H1 (cell line): ENCODE measurements at regions not wholly inside any gene's neighbourhood (a gene's known extent, or its start where the extent isn't known, plus 50 kb on each side); places are given as distances from the start of the nearest gene placed in this dataset.

ENCODE experiments used
- CTCF ChIA-PET: fragments of 300-600 bp; sonication (Branson Sonifier 250); formaldehyde crosslinking; loops from one replicate; lab custom pipeline; 2021; ENCODE audit not compliant: partially characterized antibody; lab: Charles Lee
- POLR2A ChIA-PET: fragments of 300-600 bp; sonication (Branson Sonifier 250); formaldehyde crosslinking; loops from one replicate; lab custom pipeline; 2021; ENCODE audit warnings: inconsistent platforms; ENCODE audit not compliant: partially characterized antibody; lab: Charles Lee
- DNase-seq, 2 experiments: peaks; one replicate each; pipeline versions ENCODE4 v3.0.0 to v3.0.0-alpha.2; 2010 to 2022; ENCODE audit warnings: low spot score in 2 of 2, low read depth in 1 of 2, mixed read lengths in 1 of 2
- FAIRE-seq: peaks from 2 replicates; lab custom pipeline; 2011; peaks lifted over from hg19 to GRCh38; lab: Jason Lieb, UNC
- H2AFZ ChIP-seq: 2 replicates; pipeline ENCODE4 v1.8.1; 2012; ENCODE audit warnings: low read length, inconsistent platforms
- H2AK5ac ChIP-seq: 2 replicates; pipeline ENCODE4 v1.6.1; 2013; ENCODE audit warnings: low read depth, low read length
- H2BK120ac ChIP-seq: replicated peaks from 2 replicates; pipeline ENCODE3; 2013; ENCODE audit warnings: low read depth, low read length, inconsistent platforms
- H2BK12ac ChIP-seq: 2 replicates; pipeline ENCODE4 v1.6.1; 2013; ENCODE audit warnings: low read depth, low read length
- H2BK15ac ChIP-seq: 2 replicates; pipeline ENCODE4 v1.6.1; 2013; ENCODE audit warnings: low read length
- H2BK20ac ChIP-seq: 2 replicates; pipeline ENCODE4 v1.6.1; 2013; ENCODE audit warnings: low read length
- H2BK5ac ChIP-seq: 2 replicates; pipeline ENCODE4 v1.6.1; 2013; ENCODE audit warnings: low read depth, low read length
- H3K14ac ChIP-seq: 2 replicates; pipeline ENCODE4 v1.6.1; 2013; ENCODE audit warnings: inconsistent platforms; ENCODE audit not compliant: insufficient read length
- H3K18ac ChIP-seq: 2 replicates; pipeline ENCODE4 v1.6.1; 2013; ENCODE audit warnings: low read length; ENCODE audit errors: extremely low read depth
- H3K23ac ChIP-seq: 2 replicates; pipeline ENCODE4 v1.6.1; 2013; ENCODE audit warnings: inconsistent platforms; ENCODE audit not compliant: insufficient read length
- H3K23me2 ChIP-seq: 2 replicates; pipeline ENCODE4 v1.6.1; 2013; ENCODE audit warnings: low read depth, low read length
- H3K27ac ChIP-seq: 2 replicates; pipeline ENCODE4 v1.6.1; 2011; ENCODE audit warnings: low read depth, low read length, inconsistent platforms
- H3K27me3 ChIP-seq, 4 experiments: replicated peaks in 1 of 4; 1 replicate in 1 of 4; 2 replicates in 3 of 4; pipeline versions ENCODE4 v1.6.1 to v1.8.1; 2011 to 2013; ENCODE audit warnings: low read length in 3 of 4, mild to moderate bottlenecking in 3 of 4, inconsistent platforms in 2 of 4, mixed read lengths in 2 of 4, moderate library complexity in 1 of 4; ENCODE audit not compliant: control insufficient read depth in 3 of 4, insufficient read depth in 3 of 4; ENCODE audit errors: extremely low read depth in 1 of 4
- H3K36me3 ChIP-seq, 4 experiments: 2 replicates each; pipeline versions ENCODE4 v1.6.1 to v1.8.1; 2011 to 2013; ENCODE audit warnings: mild to moderate bottlenecking in 4 of 4, low read length in 3 of 4, moderate library complexity in 2 of 4, control low read depth in 1 of 4, inconsistent platforms in 1 of 4; ENCODE audit not compliant: insufficient read depth in 4 of 4, control insufficient read depth in 2 of 4
- H3K4ac ChIP-seq: replicated peaks from 2 replicates; pipeline ENCODE3; 2013; ENCODE audit warnings: low read length, low read depth, mixed read lengths, inconsistent platforms; ENCODE audit not compliant: insufficient read length
- H3K4me1 ChIP-seq, 4 experiments: replicated peaks in 1 of 4; 1 replicate in 1 of 4; 2 replicates in 3 of 4; pipeline versions ENCODE4 v1.6.1 to v1.8.1; 2011 to 2013; ENCODE audit warnings: low read length in 3 of 4, inconsistent platforms in 2 of 4, mixed read lengths in 1 of 4; ENCODE audit not compliant: insufficient read depth in 4 of 4, control insufficient read depth in 3 of 4
- H3K4me2 ChIP-seq, 2 experiments: 2 replicates each; pipeline versions ENCODE4 v1.6.1 to v1.8.1; 2011 to 2013; ENCODE audit warnings: low read depth in 2 of 2, low read length in 2 of 2, control low read depth in 1 of 2, inconsistent platforms in 1 of 2, mild to moderate bottlenecking in 1 of 2; ENCODE audit not compliant: insufficient read depth in 1 of 2
- H3K4me3 ChIP-seq, 4 experiments: fragments of 200-600, 300-600 bp in 1 of 4; sonication (generic), shearing (Covaris generic), sonication (Bioruptor Twin) in 1 of 4; 2 replicates each; pipeline versions ENCODE4 v1.5.1 to v1.8.1; 2011 to 2016; ENCODE audit warnings: low read length in 4 of 4, low read depth in 3 of 4, control low read depth in 2 of 4, inconsistent platforms in 2 of 4, mild to moderate bottlenecking in 2 of 4, mixed read lengths in 1 of 4, moderate library complexity in 1 of 4; ENCODE audit not compliant: insufficient read depth in 2 of 4; ENCODE audit errors: extremely low read depth in 1 of 4
- H3K56ac ChIP-seq: replicated peaks from 2 replicates; pipeline ENCODE3; 2013; ENCODE audit warnings: low read depth, mild to moderate bottlenecking, mixed read lengths, low read length, inconsistent platforms; ENCODE audit not compliant: insufficient read length
- H3K79me1 ChIP-seq: 2 replicates; pipeline ENCODE4 v1.6.1; 2013; ENCODE audit warnings: low read depth, low read length, control low read depth
- H3K79me2 ChIP-seq, 2 experiments: 2 replicates each; pipeline versions ENCODE4 v1.6.1 to v1.8.1; 2012 to 2013; ENCODE audit warnings: low read length in 2 of 2, mild to moderate bottlenecking in 2 of 2, inconsistent platforms in 1 of 2; ENCODE audit not compliant: insufficient read depth in 2 of 2, control insufficient read depth in 1 of 2
- H3K9ac ChIP-seq, 4 experiments: replicated peaks in 1 of 4; 1 replicate in 1 of 4; 2 replicates in 3 of 4; pipeline versions ENCODE4 v1.6.1 to v1.8.1; 2011 to 2013; ENCODE audit warnings: low read depth in 3 of 4, low read length in 3 of 4, control low read depth in 2 of 4, mild to moderate bottlenecking in 2 of 4, moderate library complexity in 2 of 4, inconsistent platforms in 1 of 4; ENCODE audit errors: extremely low read depth in 1 of 4
- H3K9me3 ChIP-seq, 2 experiments: 2 replicates each; pipeline versions ENCODE4 v1.6.1 to v1.8.1; 2012 to 2013; ENCODE audit warnings: mild to moderate bottlenecking in 2 of 2, moderate library complexity in 2 of 2, control low read depth in 1 of 2, inconsistent platforms in 1 of 2, low read depth in 1 of 2, low read length in 1 of 2, mixed read lengths in 1 of 2; ENCODE audit not compliant: insufficient read depth in 2 of 2
- H4K20me1 ChIP-seq, 2 experiments: replicated peaks in 1 of 2; 2 replicates each; pipeline versions ENCODE3 to v1.8.1; 2011 to 2013; ENCODE audit warnings: inconsistent platforms in 2 of 2, low read length in 2 of 2, mild to moderate bottlenecking in 1 of 2; ENCODE audit not compliant: insufficient read depth in 2 of 2, control insufficient read depth in 1 of 2
- H4K5ac ChIP-seq: 2 replicates; pipeline ENCODE4 v1.6.1; 2013; ENCODE audit warnings: low read length, low read depth, mixed read lengths, inconsistent platforms; ENCODE audit not compliant: insufficient read length
- H4K8ac ChIP-seq: 2 replicates; pipeline ENCODE4 v1.8.0; 2013; ENCODE audit warnings: mild to moderate bottlenecking, moderate library complexity, low read length, inconsistent platforms; ENCODE audit not compliant: insufficient read depth; ENCODE audit errors: extremely low read depth
- H4K91ac ChIP-seq: replicated peaks from 2 replicates; pipeline ENCODE3; 2013; ENCODE audit warnings: low read length, mixed read lengths, inconsistent platforms; ENCODE audit not compliant: insufficient read length
- ATF2 ChIP-seq: IDR thresholded peaks from 2 replicates; pipeline ENCODE4 v1.6.1; 2012; ENCODE audit warnings: low read length, inconsistent platforms
- BRCA1 ChIP-seq: IDR thresholded peaks from 2 replicates; pipeline ENCODE4 v1.6.1; 2012; ENCODE audit warnings: low read depth, low read length, improper control_type of control experiment
- CHD1 ChIP-seq: IDR thresholded peaks from 2 replicates; pipeline ENCODE4 v1.6.1; 2012; ENCODE audit warnings: low read depth, low read length, improper control_type of control experiment
- CHD2 ChIP-seq: IDR thresholded peaks from 2 replicates; pipeline ENCODE4 v1.6.1; 2012; ENCODE audit warnings: low read length, improper control_type of control experiment
- EZH2 ChIP-seq: fragments of 200-600 bp; sonication (generic); IDR thresholded peaks from 2 replicates; pipeline ENCODE4 v1.7.1; 2012; ENCODE audit warnings: low read depth, mild to moderate bottlenecking, moderate library complexity, low read length, inconsistent platforms; ENCODE audit not compliant: severe bottlenecking
- GTF2F1 ChIP-seq: IDR thresholded peaks from 2 replicates; pipeline ENCODE4 v1.6.1; 2012; ENCODE audit warnings: low read depth, low read length, improper control_type of control experiment, borderline replicate concordance
- HDAC2 ChIP-seq, 2 experiments: fragments of 300-600 bp in 1 of 2; sonication (generic) in 1 of 2; IDR thresholded peaks; 2 replicates each; pipeline ENCODE4 v1.6.1; 2011 to 2012; ENCODE audit warnings: low read depth in 2 of 2, low read length in 2 of 2, mild to moderate bottlenecking in 2 of 2, moderate library complexity in 2 of 2, borderline replicate concordance in 1 of 2, inconsistent platforms in 1 of 2
- KDM5A ChIP-seq: fragments of 200-600 bp; IDR thresholded peaks from 2 replicates; pipeline ENCODE4 v1.7.1; 2012; ENCODE audit warnings: mild to moderate bottlenecking, low read length, inconsistent platforms, mixed read lengths
- NRF1 ChIP-seq: IDR thresholded peaks from 2 replicates; pipeline ENCODE4 v1.6.1; 2011; ENCODE audit warnings: mild to moderate bottlenecking, low read depth, low read length, improper control_type of control experiment
- PHF8 ChIP-seq: fragments of 200-600 bp; sonication (generic); conservative IDR thresholded peaks from 2 replicates; pipeline ENCODE4 v1.7.1; 2012; ENCODE audit warnings: low read depth, mild to moderate bottlenecking, inconsistent platforms, low read length, moderate library complexity
- RXRA ChIP-seq: IDR thresholded peaks from 2 replicates; pipeline ENCODE4 v1.6.1; 2011; ENCODE audit warnings: low read depth, mild to moderate bottlenecking, low read length, moderate library complexity; ENCODE audit not compliant: insufficient read depth
- SP4 ChIP-seq: IDR thresholded peaks from 2 replicates; pipeline ENCODE4 v1.6.1; 2012; ENCODE audit warnings: low read length, inconsistent platforms
- WGBS, 2 experiments: shearing (Covaris generic) in 1 of 2; methylation state at CpG; one replicate each; pipeline versions ENCODE4 v1.1.6 to v1.1.7; 2013 to 2015; ENCODE audit warnings: low lambda C conversion rate in 2 of 2, mixed read lengths in 2 of 2, inconsistent platforms in 1 of 2, low coverage in 1 of 2, missing lambda C conversion rate in 1 of 2; ENCODE audit not compliant: insufficient replicate concordance in 2 of 2, insufficient coverage in 1 of 2, insufficient read length in 1 of 2; ENCODE audit errors: extremely low coverage in 1 of 2, missing lambda C conversion rate in 1 of 2; 5-methylcytosine and 5-hydroxymethylcytosine counted together
- TF ChIP-seq, protein P1 (sequence below): IDR thresholded peaks from 2 replicates; pipeline ENCODE4 v1.6.1; 2011; ENCODE audit warnings: low read depth, mild to moderate bottlenecking, low read length; ENCODE audit not compliant: insufficient read depth

DNA sequence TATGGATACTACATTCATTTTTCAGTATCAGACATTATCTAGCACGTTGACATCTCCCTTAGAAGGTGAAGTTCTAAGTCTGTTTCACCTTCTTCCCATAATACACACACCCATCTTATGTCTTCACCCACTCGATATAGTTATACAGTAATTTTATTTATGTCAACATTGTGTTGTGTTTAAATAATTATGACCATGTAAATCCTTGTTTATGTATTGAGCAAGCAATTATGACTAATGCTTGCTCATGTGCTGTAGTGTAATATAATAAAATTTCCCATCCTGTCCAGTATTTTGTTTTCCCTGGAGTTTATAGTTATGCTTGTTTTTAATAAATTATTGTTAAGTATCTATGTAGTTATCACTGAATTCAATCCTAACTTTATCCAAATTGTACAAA, 163.2 kb downstream of the MTX2 start:
- Histone ChIP-seq H3K4me3 (no peak overlapping the region), H2BK5ac (no peak overlapping the region)
- TF ChIP-seq ATF2 (no peak), BRCA1 (no peak), GTF2F1 (no peak), NRF1 (no peak), CHD1 (no peak), HDAC2 (IDR thresholded peaks at IDR 0.05; ENCODE audit: borderline replicate concordance in 1 of 2, low read depth in 2 of 2, low read length in 2 of 2) (no peak), PHF8 (no peak), EZH2 (no peak), RXRA (no peak), KDM5A (no peak), SP4 (no peak), CHD2 (no peak)
- TF ChIP-seq, protein P1, sequence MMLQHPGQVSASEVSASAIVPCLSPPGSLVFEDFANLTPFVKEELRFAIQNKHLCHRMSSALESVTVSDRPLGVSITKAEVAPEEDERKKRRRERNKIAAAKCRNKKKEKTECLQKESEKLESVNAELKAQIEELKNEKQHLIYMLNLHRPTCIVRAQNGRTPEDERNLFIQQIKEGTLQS, result no peak

More for the DNA sequence above, 163.2 kb downstream of the MTX2 start:
- DNase-seq (no peak), FAIRE-seq (no peak)
- no peak overlapping the region for H3K27ac ChIP-seq
- CTCF ChIA-PET, result no interaction called here
- no peaks in the 10 kb centered on the region for H3K36me3 ChIP-seq
- POLR2A ChIA-PET, result no interaction called here
- H2AFZ ChIP-seq, result no peak overlapping the region
- no peak overlapping the region for H4K91ac ChIP-seq
- no peak overlapping the region for H2BK120ac ChIP-seq
- H4K5ac ChIP-seq, result no peak overlapping the region
- H2AK5ac ChIP-seq, result no peak overlapping the region
- no peaks in the 10 kb centered on the region for H3K79me2 ChIP-seq
- no peaks in the 10 kb centered on the region for H3K9me3 ChIP-seq
- H3K4me1 ChIP-seq, result no peaks in the 10 kb centered on the region
- H3K4ac ChIP-seq, result no peak overlapping the region
- H2BK12ac ChIP-seq, result no peak overlapping the region
- H2BK15ac ChIP-seq, result no peak overlapping the region
- 94% methylated on average over 2 of the region's 2 CpGs; no CpG with 5 or more reads in 1 of the 2 experiments for WGBS, 2 experiments
- H3K23me2 ChIP-seq, result no peaks in the 10 kb centered on the region
- no peak overlapping the region for H3K9ac ChIP-seq
- H4K20me1 ChIP-seq, result no peaks in the 10 kb centered on the region
- no peak overlapping the region for H2BK20ac ChIP-seq
- no peaks in the 10 kb centered on the region for H3K27me3 ChIP-seq
- H3K14ac ChIP-seq, result no peak overlapping the region
- H3K79me1 ChIP-seq, result no peaks in the 10 kb centered on the region
- no peak overlapping the region for H3K23ac ChIP-seq
- no peak overlapping the region for H3K56ac ChIP-seq
- H3K4me2 ChIP-seq, result no peak overlapping the region
- H4K8ac ChIP-seq, result no peak overlapping the region
- no peak overlapping the region for H3K18ac ChIP-seq
